ENCODE measurements at regions not wholly inside any gene's neighbourhood (a gene's known extent, or its start where the extent isn't known, plus 50 kb on each side); places are given as distances from the start of the nearest gene placed in this dataset.
"Not testable (repeated sequence)": the region's sequence is repeated elsewhere in the genome, so short reads cannot be mapped to it uniquely, and the experiment has no call there.

DNA sequence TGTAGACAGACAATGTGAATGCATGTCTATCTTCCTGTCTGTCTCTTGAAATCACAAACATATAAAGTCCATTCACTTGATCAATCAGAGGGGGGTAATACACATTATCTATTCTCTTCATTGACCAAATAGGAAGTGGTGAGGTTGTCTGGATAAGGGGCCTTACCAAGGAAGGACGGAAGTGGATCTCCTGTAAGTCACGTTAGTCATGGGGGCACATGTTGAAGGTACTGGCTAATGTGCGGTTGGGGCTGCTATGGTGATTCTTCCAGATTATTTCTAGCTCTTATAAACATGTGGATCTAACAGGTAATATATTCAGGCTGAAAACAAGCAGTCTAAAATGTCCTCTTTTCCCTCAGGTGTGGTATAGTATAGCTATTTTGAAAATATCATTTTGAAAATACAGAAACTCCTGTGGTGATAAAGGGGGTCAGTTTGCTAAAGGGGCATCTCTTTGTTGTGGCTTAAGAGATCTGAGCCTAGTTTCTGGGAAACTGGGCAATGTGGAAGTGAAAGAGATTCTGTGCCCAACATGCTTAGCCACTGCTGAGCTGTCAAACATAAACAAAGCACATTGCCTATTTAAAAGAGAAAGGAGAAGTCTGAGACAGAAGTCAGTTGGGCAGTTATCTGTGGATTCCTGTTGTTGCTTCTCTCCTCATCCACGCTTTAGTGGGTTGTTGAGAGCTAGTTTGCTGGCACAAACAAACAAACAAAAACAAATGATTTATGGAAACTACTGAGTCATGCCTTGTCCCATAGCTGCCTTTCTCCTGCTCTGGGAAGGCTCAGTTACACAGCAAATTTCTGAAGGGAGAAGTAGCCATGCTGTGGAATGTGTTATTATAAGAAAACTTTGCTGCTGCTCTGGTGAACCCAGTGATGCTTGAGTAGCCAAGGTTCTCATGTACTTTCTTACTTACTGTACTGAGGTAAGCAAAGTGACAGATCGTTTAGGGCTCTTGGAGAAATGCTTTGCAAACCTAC is 166.9 kb downstream of the HLX start:
- no peak overlapping the region for H2AFZ ChIP-seq (ENCODE audit: low read length)
- no peak overlapping the region for H3K4me3 ChIP-seq (replicated peaks in 1 of 3; ENCODE audit: insufficient read depth in 1 of 3, low read depth in 2 of 3, low read length in 3 of 3)
- no peak for ATAC-seq
- H3K9me3 ChIP-seq (ENCODE audit: low read length), result no peaks in the 10 kb centered on the region
- no peaks in the 10 kb centered on the region for H4K20me1 ChIP-seq (ENCODE audit: insufficient read depth, low read length)
- 5% methylated on average over 5 of the region's 5 CpGs for WGBS (ENCODE audit: low lambda C conversion rate)
- no peak for DNase-seq (ENCODE audit: low spot score)
- CTCF ChIA-PET (ENCODE audit: low intra/inter-chr PET ratio, low total read pairs), result no interaction called here
- H3K27ac ChIP-seq (ENCODE audit: extremely low read length, insufficient read depth, low read length), result no peak overlapping the region
- BruUV-seq (replicated peaks), result no TSS peak
- POLR2A ChIA-PET, result no interaction called here
- H3K36me3 ChIP-seq (replicated peaks in 1 of 2; ENCODE audit: control insufficient read depth in 1 of 2, insufficient read depth in 2 of 2, low read length in 2 of 2), result no peaks in the 10 kb centered on the region
- no peaks in the 10 kb centered on the region for H3K4me1 ChIP-seq (ENCODE audit: insufficient read depth, low read length)
- no peaks in the 10 kb centered on the region for H3K79me2 ChIP-seq (ENCODE audit: insufficient read depth, low read length)
- H3K9ac ChIP-seq (ENCODE audit: insufficient read depth, low read depth, low read length), result no peak overlapping the region
- TF ChIP-seq IKZF1 (IDR thresholded peaks at IDR 0.05) (no peak), ZNF432 (CRISPR knock-in tag; IDR thresholded peaks at IDR 0.05; ENCODE audit: borderline replicate concordance) (no peak), ZIK1 (CRISPR knock-in tag; IDR thresholded peaks at IDR 0.05; ENCODE audit: borderline replicate concordance, low read depth) (no peak), PLRG1 (conservative IDR thresholded peaks at IDR 0.05) (no peak), MED13 (CRISPR knock-in tag; IDR thresholded peaks at IDR 0.05) (no peak), ZNF790 (CRISPR knock-in tag; IDR thresholded peaks at IDR 0.05; ENCODE audit: borderline replicate concordance) (no peak)
- H3K4me2 ChIP-seq (ENCODE audit: low read depth, low read length), result no peak overlapping the region
- H3K27me3 ChIP-seq (ENCODE audit: control insufficient read depth in 1 of 2, insufficient read depth in 2 of 2, low read length in 2 of 2), result no peaks in the 10 kb centered on the region
- intact Hi-C loops (cut with micrococcal nuclease; ENCODE audit: unreplicated experiment), result no loop called here
- in situ Hi-C loops (cut with HindIII; ENCODE audit: extremely low pct_ligation_motif_present, low pct_unique_long_range_greater_than_20kb), result no loop called here
- FAIRE-seq, result no peak

DNA sequence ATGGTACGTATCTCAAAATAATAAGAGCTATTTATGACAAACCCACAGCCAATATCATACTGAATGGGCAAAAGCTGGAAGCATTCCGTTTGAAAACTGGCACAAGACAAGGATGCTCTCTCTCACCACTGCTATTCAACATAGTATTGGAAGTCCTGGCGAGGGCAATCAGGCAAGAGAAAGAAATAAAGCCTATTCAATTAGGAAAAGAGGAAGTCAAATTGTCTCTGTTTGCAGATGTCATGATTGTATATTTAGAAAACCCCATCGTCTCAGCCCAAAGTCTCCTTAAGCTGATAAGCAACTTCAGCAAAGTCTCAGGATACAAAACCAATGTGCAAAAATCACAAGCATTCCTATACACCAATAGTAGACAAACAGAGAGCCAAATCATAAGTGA is 172.1 kb downstream of the HLX start:
- 10% methylated on average over 4 of the region's 4 CpGs for WGBS (ENCODE audit: low lambda C conversion rate)
- H3K27ac ChIP-seq (ENCODE audit: extremely low read length, insufficient read depth, low read length); FAIRE-seq; H3K36me3 ChIP-seq (replicated peaks in 1 of 2; ENCODE audit: control insufficient read depth in 1 of 2, insufficient read depth in 2 of 2, low read length in 2 of 2); H3K4me1 ChIP-seq (ENCODE audit: insufficient read depth, low read length); H3K79me2 ChIP-seq (ENCODE audit: insufficient read depth, low read length); DNase-seq (ENCODE audit: low spot score); H3K27me3 ChIP-seq (ENCODE audit: control insufficient read depth in 1 of 2, insufficient read depth in 2 of 2, low read length in 2 of 2); H2AFZ ChIP-seq (ENCODE audit: low read length); H3K9me3 ChIP-seq (ENCODE audit: low read length); in situ Hi-C loops (cut with HindIII; ENCODE audit: extremely low pct_ligation_motif_present, low pct_unique_long_range_greater_than_20kb); ATAC-seq; H3K4me3 ChIP-seq (replicated peaks in 1 of 3; ENCODE audit: insufficient read depth in 1 of 3, low read depth in 2 of 3, low read length in 3 of 3); CTCF ChIA-PET (ENCODE audit: low intra/inter-chr PET ratio, low total read pairs); H3K4me2 ChIP-seq (ENCODE audit: low read depth, low read length); H4K20me1 ChIP-seq (ENCODE audit: insufficient read depth, low read length); H3K9ac ChIP-seq (ENCODE audit: insufficient read depth, low read depth, low read length); POLR2A ChIA-PET; BruUV-seq (replicated peaks); intact Hi-C loops (cut with micrococcal nuclease; ENCODE audit: unreplicated experiment): not testable (repeated sequence)

Measured in HepG2 (cell line).